GM21717 (cell line): ENCODE measurements at regions not wholly inside any gene's neighbourhood (a gene's known extent, or its start where the extent isn't known, plus 50 kb on each side); places are given as distances from the start of the nearest gene placed in this dataset.

Experiments used
- ATAC-seq: cut with Tn5 transposase; IDR thresholded peaks from one replicate; pipeline ENCODE4 v1.9.1; 2021; ENCODE audit warnings: mild to moderate bottlenecking, moderate library complexity; ENCODE audit not compliant: unreplicated experiment

- ATAC-seq: no peak
Measured at GRCh38 chr6:169971081-169971861, 219.8 kb downstream of the ERMARD start.

- ATAC-seq: no peak
Measured at GRCh38 chr6:169970306-169970988, 219.0 kb downstream of the ERMARD start.

GRCh38 chr6:169969372-169970099 is 218.1 kb downstream of the ERMARD start:
- ATAC-seq: no peak

- no peak for ATAC-seq
Measured at GRCh38 chr6:169968541-169969270, 217.3 kb downstream of the ERMARD start.

GRCh38 chr6:169967687-169968086 is 216.3 kb downstream of the ERMARD start:
- ATAC-seq: no peak

- ATAC-seq: no peak
Measured at GRCh38 chr6:169966312-169967181, 215.1 kb downstream of the ERMARD start.

GRCh38 chr6:169965657-169966311 is 214.4 kb downstream of the ERMARD start:
- no peak for ATAC-seq

GRCh38 chr6:169965239-169965638 is 213.8 kb downstream of the ERMARD start:
- no peak for ATAC-seq

GRCh38 chr6:169964486-169965180 is 213.2 kb downstream of the ERMARD start:
- no peak for ATAC-seq

GRCh38 chr6:169963581-169964297 is 212.3 kb downstream of the ERMARD start:
- ATAC-seq: no peak

- no peak for ATAC-seq
Measured at GRCh38 chr6:169962604-169963469, 211.4 kb downstream of the ERMARD start.

- no peak for ATAC-seq
Measured at GRCh38 chr6:169961772-169962561, 210.5 kb downstream of the ERMARD start.

- no peak for ATAC-seq
Measured at GRCh38 chr6:169960886-169961611, 209.6 kb downstream of the ERMARD start.

- ATAC-seq: no peak
Measured at GRCh38 chr6:169960521-169960885, 209.1 kb downstream of the ERMARD start.

GRCh38 chr6:169960003-169960344 is 208.6 kb downstream of the ERMARD start:
- no peak for ATAC-seq
